Fibroblast of lung (primary cell): ENCODE measurements at regions not wholly inside any gene's neighbourhood (a gene's known extent, or its start where the extent isn't known, plus 50 kb on each side); places are given as distances from the start of the nearest gene placed in this dataset.

Experiments used
- DNase-seq, 2 donors: peaks; one replicate each; pipeline versions ENCODE4 v3.0.0 to v3.0.0-alpha.2; 2010; ENCODE audit warnings: low read depth in 2 of 2
- H2AFZ ChIP-seq: 2 replicates; pipeline ENCODE4 v1.5.1; 2012; ENCODE audit warnings: low read length, control low read depth, inconsistent platforms
- H3K27ac ChIP-seq: 2 replicates; pipeline ENCODE4 v1.5.1; 2011; ENCODE audit warnings: low read length, control low read depth; ENCODE audit not compliant: insufficient read depth
- H3K27me3 ChIP-seq: 2 replicates; pipeline ENCODE4 v1.5.1; 2011; ENCODE audit warnings: mild to moderate bottlenecking, low read length; ENCODE audit not compliant: control insufficient read depth, insufficient read depth
- H3K36me3 ChIP-seq: 2 replicates; pipeline ENCODE4 v1.5.1; 2011; ENCODE audit warnings: low read length; ENCODE audit not compliant: control insufficient read depth, insufficient read depth
- H3K4me1 ChIP-seq: 2 replicates; pipeline ENCODE4 v1.5.1; 2011; ENCODE audit warnings: low read length; ENCODE audit not compliant: control insufficient read depth, insufficient read depth; ENCODE audit errors: extremely low read depth
- H3K4me2 ChIP-seq: 2 replicates; pipeline ENCODE4 v1.5.1; 2011; ENCODE audit warnings: low read length, control low read depth; ENCODE audit not compliant: insufficient read depth; ENCODE audit errors: extremely low read depth
- H3K4me3 ChIP-seq, 4 experiments: fragments of 200-600 bp in 1 of 4; sonication (generic) in 1 of 4; replicated peaks in 1 of 4; 2 replicates each; pipeline ENCODE4 v1.5.1; 2011 to 2016; ENCODE audit warnings: low read length in 4 of 4, low read depth in 3 of 4, mild to moderate bottlenecking in 3 of 4, control low read depth in 2 of 4, inconsistent platforms in 1 of 4, mixed read lengths in 1 of 4; ENCODE audit not compliant: insufficient read depth in 1 of 4; ENCODE audit errors: control extremely low read depth in 1 of 4
- H3K79me2 ChIP-seq: 2 replicates; pipeline ENCODE4 v1.5.1; 2012; ENCODE audit warnings: mild to moderate bottlenecking, low read length, inconsistent platforms; ENCODE audit not compliant: control insufficient read depth, insufficient read depth
- H3K9ac ChIP-seq: 2 replicates; pipeline ENCODE4 v1.5.1; 2011; ENCODE audit warnings: mild to moderate bottlenecking, low read length, control low read depth; ENCODE audit not compliant: insufficient read depth
- H3K9me3 ChIP-seq: 2 replicates; pipeline ENCODE4 v1.5.1; 2012; ENCODE audit warnings: low read depth, low read length; ENCODE audit not compliant: control insufficient read depth, insufficient read depth
- H4K20me1 ChIP-seq: 2 replicates; pipeline ENCODE4 v1.5.1; 2011; ENCODE audit warnings: low read length; ENCODE audit not compliant: control insufficient read depth, insufficient read depth; ENCODE audit errors: extremely low read depth
- EZH2 ChIP-seq: IDR thresholded peaks from 2 replicates; pipeline ENCODE4 v1.5.1; 2012; ENCODE audit warnings: low read length, control low read depth, mild to moderate bottlenecking; ENCODE audit errors: missing control alignments
- TF ChIP-seq, protein P1 (sequence below), 2 donors: IDR thresholded peaks in 1 of 2; conservative IDR thresholded peaks in 1 of 2; 1 replicate in 1 of 2; 2 replicates in 1 of 2; pipeline ENCODE4 v1.5.1; 2011 to 2012; ENCODE audit warnings: low read length in 2 of 2, control low read depth in 1 of 2, inconsistent platforms in 1 of 2, low read depth in 1 of 2, mild to moderate bottlenecking in 1 of 2

GRCh38 chr10:91108820-91109219 is 111.6 kb upstream of the PCGF5 start:
- no peak overlapping the region for H3K4me3 ChIP-seq
- no peaks in the 10 kb centered on the region for H3K79me2 ChIP-seq
- no peak overlapping the region for H3K27ac ChIP-seq
- peaks cover 3% of the 10 kb centered on the region for H3K27me3 ChIP-seq
- H3K4me2 ChIP-seq: no peak overlapping the region
- no peak for DNase-seq
- TF ChIP-seq, protein P1, sequence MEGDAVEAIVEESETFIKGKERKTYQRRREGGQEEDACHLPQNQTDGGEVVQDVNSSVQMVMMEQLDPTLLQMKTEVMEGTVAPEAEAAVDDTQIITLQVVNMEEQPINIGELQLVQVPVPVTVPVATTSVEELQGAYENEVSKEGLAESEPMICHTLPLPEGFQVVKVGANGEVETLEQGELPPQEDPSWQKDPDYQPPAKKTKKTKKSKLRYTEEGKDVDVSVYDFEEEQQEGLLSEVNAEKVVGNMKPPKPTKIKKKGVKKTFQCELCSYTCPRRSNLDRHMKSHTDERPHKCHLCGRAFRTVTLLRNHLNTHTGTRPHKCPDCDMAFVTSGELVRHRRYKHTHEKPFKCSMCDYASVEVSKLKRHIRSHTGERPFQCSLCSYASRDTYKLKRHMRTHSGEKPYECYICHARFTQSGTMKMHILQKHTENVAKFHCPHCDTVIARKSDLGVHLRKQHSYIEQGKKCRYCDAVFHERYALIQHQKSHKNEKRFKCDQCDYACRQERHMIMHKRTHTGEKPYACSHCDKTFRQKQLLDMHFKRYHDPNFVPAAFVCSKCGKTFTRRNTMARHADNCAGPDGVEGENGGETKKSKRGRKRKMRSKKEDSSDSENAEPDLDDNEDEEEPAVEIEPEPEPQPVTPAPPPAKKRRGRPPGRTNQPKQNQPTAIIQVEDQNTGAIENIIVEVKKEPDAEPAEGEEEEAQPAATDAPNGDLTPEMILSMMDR (conservative IDR thresholded peaks at IDR 0.05 in 1 of 2, IDR thresholded peaks at IDR 0.05 in 1 of 2; ENCODE audit: low read depth in 1 of 2, low read length in 2 of 2): no peak
- no peak for TF ChIP-seq EZH2
- no peaks in the 10 kb centered on the region for H4K20me1 ChIP-seq
- no peak overlapping the region for H2AFZ ChIP-seq
- H3K36me3 ChIP-seq: no peaks in the 10 kb centered on the region
- no peaks in the 10 kb centered on the region for H3K9me3 ChIP-seq
- H3K9ac ChIP-seq: no peak overlapping the region
- H3K4me1 ChIP-seq: no peaks in the 10 kb centered on the region

- Histone ChIP-seq H3K9me3 (no peaks in the 10 kb centered on the region), H3K4me1 (no peaks in the 10 kb centered on the region), H2AFZ (no peak overlapping the region), H3K36me3 (no peaks in the 10 kb centered on the region), H3K27ac (no peak overlapping the region), H3K4me2 (no peak overlapping the region), H4K20me1 (no peaks in the 10 kb centered on the region), H3K4me3 (no peak overlapping the region), H3K79me2 (no peaks in the 10 kb centered on the region), H3K27me3 (no peaks in the 10 kb centered on the region), H3K9ac (no peak overlapping the region)
- no peak for DNase-seq
- TF ChIP-seq, protein P1 (conservative IDR thresholded peaks at IDR 0.05 in 1 of 2, IDR thresholded peaks at IDR 0.05 in 1 of 2; ENCODE audit: low read depth in 1 of 2, low read length in 2 of 2): no peak
- TF ChIP-seq EZH2: no peak
Measured at GRCh38 chr10:91111060-91111459, 109.4 kb upstream of the PCGF5 start.

DNA sequence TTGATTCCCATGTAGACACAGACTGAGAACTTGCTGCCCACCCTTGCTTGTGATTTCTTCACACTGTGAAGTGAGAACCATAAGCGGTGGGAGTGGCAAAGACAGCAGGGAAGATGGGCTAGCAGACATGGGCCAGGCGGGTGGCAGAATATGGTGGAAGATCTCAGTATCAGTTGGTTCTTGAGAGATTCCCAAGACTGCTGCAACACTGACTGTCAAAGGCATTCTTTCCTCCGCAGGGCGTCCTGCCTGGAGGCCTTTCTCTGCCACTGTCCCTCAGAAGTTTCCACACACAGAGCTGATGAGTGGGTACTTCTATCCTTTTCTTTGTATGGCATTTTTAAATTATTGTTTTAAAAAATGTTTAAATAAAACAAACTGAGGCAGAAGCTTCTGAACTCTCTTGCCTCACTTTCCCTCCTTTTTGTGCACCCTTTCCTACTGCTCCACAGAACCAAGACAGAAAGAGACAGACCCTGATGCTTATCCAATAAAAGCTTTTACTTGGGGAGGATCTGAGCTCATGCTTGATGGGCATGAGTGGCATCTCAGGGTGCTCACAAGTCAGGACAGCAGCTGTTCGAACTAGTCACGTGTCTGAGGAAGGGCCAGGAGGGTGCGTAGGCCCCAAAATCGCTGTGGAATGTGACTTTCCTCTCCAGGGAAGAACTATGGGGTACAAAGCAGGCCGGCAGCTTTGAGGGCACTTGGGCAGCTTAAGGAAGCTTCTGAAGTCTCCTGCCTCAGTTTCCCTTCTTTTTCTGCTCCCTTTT is 104.7 kb upstream of the PCGF5 start:
- H3K4me2 ChIP-seq: no peak overlapping the region
- H3K79me2 ChIP-seq: no peaks in the 10 kb centered on the region
- no peak overlapping the region for H3K27ac ChIP-seq
- no peaks in the 10 kb centered on the region for H3K9me3 ChIP-seq
- TF ChIP-seq, protein P1 (conservative IDR thresholded peaks at IDR 0.05 in 1 of 2, IDR thresholded peaks at IDR 0.05 in 1 of 2; ENCODE audit: low read depth in 1 of 2, low read length in 2 of 2): no peak
- no peak for TF ChIP-seq EZH2
- no peaks in the 10 kb centered on the region for H4K20me1 ChIP-seq
- H2AFZ ChIP-seq: no peak overlapping the region
- H3K27me3 ChIP-seq: no peaks in the 10 kb centered on the region
- no peaks in the 10 kb centered on the region for H3K36me3 ChIP-seq
- no peak for DNase-seq
- H3K4me3 ChIP-seq: no peak overlapping the region
- H3K9ac ChIP-seq: no peak overlapping the region
- H3K4me1 ChIP-seq: no peaks in the 10 kb centered on the region
